Calu3 (cell line): ENCODE measurements at regions not wholly inside any gene's neighbourhood (a gene's known extent, or its start where the extent isn't known, plus 50 kb on each side); places are given as distances from the start of the nearest gene placed in this dataset.

ENCODE experiments used
- BruUV-seq: library from RNA; stranded (reverse); fragments of 400-500 nt; replicated peaks from 2 replicates; lab custom pipeline; 2021; lab: Mats Ljungman, UMichigan
- CTCF ChIA-PET: fragments of 300-600 bp; sonication (Branson Sonifier 250); formaldehyde crosslinking; loops from one replicate; lab custom pipeline; 2022; ENCODE audit warnings: antibody characterized with exemption; lab: Charles Lee
- DNase-seq: peaks from one replicate; pipeline ENCODE4 v3.0.0; 2022
- H3K27ac Mint-ChIP-seq: one replicate; pipeline ENCODE4 v1.8.0; 2022; ENCODE audit warnings: mixed read lengths; ENCODE audit not compliant: unreplicated experiment
- H3K27me3 Mint-ChIP-seq: one replicate; pipeline ENCODE4 v1.8.0; 2022; ENCODE audit warnings: mixed read lengths; ENCODE audit not compliant: unreplicated experiment
- H3K36me3 Mint-ChIP-seq: one replicate; pipeline ENCODE4 v1.8.0; 2022; ENCODE audit warnings: mild to moderate bottlenecking, moderate library complexity, mixed read lengths; ENCODE audit not compliant: insufficient read depth, unreplicated experiment
- H3K4me1 Mint-ChIP-seq: one replicate; pipeline ENCODE4 v1.8.0; 2022; ENCODE audit warnings: mild to moderate bottlenecking, low read depth, mixed read lengths; ENCODE audit not compliant: unreplicated experiment
- H3K4me3 Mint-ChIP-seq: one replicate; pipeline ENCODE4 v1.8.0; 2022; ENCODE audit warnings: mild to moderate bottlenecking, low read depth, moderate library complexity, mixed read lengths; ENCODE audit not compliant: unreplicated experiment
- H3K9me3 Mint-ChIP-seq: one replicate; pipeline ENCODE4 v1.8.0; 2022; ENCODE audit warnings: low read depth, mixed read lengths; ENCODE audit not compliant: unreplicated experiment
- CTCF ChIP-seq: fragments of 200-600 bp; IDR thresholded peaks from one replicate; pipeline ENCODE4 v1.8.0; 2022; ENCODE audit warnings: antibody characterized with exemption; ENCODE audit not compliant: unreplicated experiment
- intact Hi-C: fragments of 100-400 bp; cut with micrococcal nuclease; formaldehyde crosslinking; loops from one replicate; pipeline ENCODE4 v1.10.0; 2022; ENCODE audit not compliant: unreplicated experiment

- H3K4me3 Mint-ChIP-seq: no peak overlapping the region
- peaks cover 31% of the 10 kb centered on the region for H3K27me3 Mint-ChIP-seq
- CTCF ChIA-PET: no interaction called here
- BruUV-seq: no TSS peak
- no peak overlapping the region for H3K27ac Mint-ChIP-seq
- DNase-seq: no peak
- no peaks in the 10 kb centered on the region for H3K36me3 Mint-ChIP-seq
- H3K4me1 Mint-ChIP-seq: no peaks in the 10 kb centered on the region
- intact Hi-C loops: no loop called here
- no peak for TF ChIP-seq CTCF
- no peaks in the 10 kb centered on the region for H3K9me3 Mint-ChIP-seq
Observed at GRCh38 chr14:75361041-75361440, 66.8 kb upstream of the JDP2 start.

GRCh38 chr14:75361751-75362433 lies 65.9 kb upstream of the JDP2 start:
- no peak for TF ChIP-seq CTCF
- no peak overlapping the region for H3K27ac Mint-ChIP-seq
- no peak overlapping the region for H3K4me3 Mint-ChIP-seq
- H3K4me1 Mint-ChIP-seq: no peaks in the 10 kb centered on the region
- no peaks in the 10 kb centered on the region for H3K9me3 Mint-ChIP-seq
- DNase-seq: no peak
- no peaks in the 10 kb centered on the region for H3K36me3 Mint-ChIP-seq
- intact Hi-C loops: no loop called here
- H3K27me3 Mint-ChIP-seq: peaks cover 33% of the 10 kb centered on the region
- CTCF ChIA-PET: interaction anchor here (0.8 kb wide), 1 partner anchor 217 kb away, joined by 3 read pairs; no protein-coding TSS in a partner anchor
- no TSS peak for BruUV-seq

DNA sequence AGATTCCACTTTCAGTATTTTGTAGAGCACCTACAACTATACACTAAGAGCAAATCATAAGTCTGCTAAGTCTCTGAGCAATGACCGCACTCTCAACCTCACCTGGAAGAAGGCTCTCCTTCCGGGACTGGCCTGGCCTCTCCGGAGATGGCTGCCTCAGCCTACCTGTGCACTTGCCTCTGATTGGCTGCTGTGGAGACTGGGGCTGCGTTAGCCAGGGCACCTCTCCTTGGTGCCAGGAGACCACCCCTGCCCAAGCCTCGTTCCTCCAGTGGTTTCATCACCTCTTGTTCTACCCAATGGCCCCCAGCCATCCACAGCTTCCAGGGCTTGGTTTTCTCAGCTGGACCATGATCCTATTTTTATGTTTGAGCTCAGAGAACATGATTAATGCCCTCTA lies 64.7 kb upstream of the JDP2 start:
- no peak for TF ChIP-seq CTCF
- Mint-ChIP-seq H3K4me1 (no peaks in the 10 kb centered on the region), H3K9me3 (no peaks in the 10 kb centered on the region), H3K27me3 (peaks cover 39% of the 10 kb centered on the region), H3K27ac (no peak overlapping the region), H3K4me3 (no peak overlapping the region), H3K36me3 (no peaks in the 10 kb centered on the region)
- intact Hi-C loops: no loop called here
- DNase-seq: no peak
- CTCF ChIA-PET: no interaction called here
- no TSS peak for BruUV-seq

DNA sequence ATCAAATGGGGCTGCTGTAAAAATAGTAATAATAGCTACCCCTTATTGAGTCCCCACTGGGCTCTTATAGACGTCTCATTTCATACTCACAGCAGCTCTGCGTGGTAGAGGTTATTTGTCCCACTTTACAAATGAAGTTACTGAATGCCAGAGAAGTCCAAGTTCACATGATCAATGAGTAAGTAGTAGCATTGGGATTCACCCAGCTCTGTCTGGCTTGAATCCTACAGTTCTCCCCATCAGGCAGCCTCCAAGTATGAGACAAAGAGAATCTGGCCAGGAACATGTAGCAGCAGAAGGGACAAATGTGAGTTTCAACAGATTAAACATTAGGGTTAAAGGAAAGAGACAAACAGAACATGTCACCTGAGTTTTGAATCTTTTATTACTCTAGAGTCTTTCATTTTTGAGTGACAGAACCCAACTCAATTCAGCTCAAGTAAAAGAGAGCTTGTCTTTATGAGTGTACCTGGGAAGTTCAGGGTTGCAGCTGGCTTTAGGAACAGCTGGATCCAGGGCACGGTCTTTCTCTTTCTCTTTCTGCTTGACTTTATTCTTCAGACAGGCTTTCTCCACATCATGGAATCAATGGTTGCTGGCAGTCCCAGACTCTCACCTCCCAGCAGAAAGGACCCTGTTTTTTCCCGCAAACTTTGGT lies 64.1 kb upstream of the JDP2 start:
- CTCF ChIA-PET: no interaction called here
- Mint-ChIP-seq H3K27ac (no peak overlapping the region), H3K4me3 (no peak overlapping the region), H3K36me3 (no peaks in the 10 kb centered on the region), H3K27me3 (peaks cover 39% of the 10 kb centered on the region), H3K4me1 (no peaks in the 10 kb centered on the region), H3K9me3 (no peaks in the 10 kb centered on the region)
- BruUV-seq: no TSS peak
- no peak for DNase-seq
- intact Hi-C loops: no loop called here
- TF ChIP-seq CTCF: no peak
